ENCODE measurements at regions not wholly inside any gene's neighbourhood (a gene's known extent, or its start where the extent isn't known, plus 50 kb on each side); places are given as distances from the start of the nearest gene placed in this dataset.
"Not testable (repeated sequence)": the region's sequence is repeated elsewhere in the genome, so short reads cannot be mapped to it uniquely, and the experiment has no call there.

GRCh38 chr1:146409817-146410441, 181.1 kb upstream of the NOTCH2NLA start:
- H2AFZ ChIP-seq (replicated peaks; ENCODE audit: low read length, poor library complexity); POLR2A ChIA-PET (ENCODE audit: unreplicated experiment): not testable (repeated sequence)

GRCh38 chr1:146409116-146409801, 180.4 kb upstream of the NOTCH2NLA start:
- H3K9me1 ChIP-seq (ENCODE audit: insufficient read depth, low read length); BruUV-seq (replicated peaks); H2AK9ac ChIP-seq (replicated peaks; ENCODE audit: low read depth, low read length, poor library complexity); CTCF ChIA-PET; H3K36me3 ChIP-seq (ENCODE audit: control insufficient read depth, insufficient read depth, low read length); H3K56ac ChIP-seq (ENCODE audit: extremely low read depth, insufficient read depth, low read length); H3K27ac ChIP-seq (ENCODE audit: insufficient read depth, low read length); H2AFZ ChIP-seq (replicated peaks; ENCODE audit: low read length, poor library complexity); H4K91ac ChIP-seq (ENCODE audit: insufficient read depth, low read depth, low read length); H3K14ac ChIP-seq (replicated peaks; ENCODE audit: low read depth, low read length); H2BK15ac ChIP-seq (ENCODE audit: low read depth, low read length); H4K5ac ChIP-seq (ENCODE audit: low read depth, low read length); H2BK5ac ChIP-seq (ENCODE audit: low read depth, low read length, poor library complexity, severe bottlenecking); H2BK120ac ChIP-seq (ENCODE audit: low read depth, low read length); H3K4ac ChIP-seq (ENCODE audit: low read depth, low read length); H3K18ac ChIP-seq (ENCODE audit: low read depth, low read length); ATAC-seq (ENCODE audit: low read depth); H3K79me1 ChIP-seq (ENCODE audit: low read depth in 1 of 2, low read length in 2 of 2); POLR2A ChIA-PET (ENCODE audit: unreplicated experiment); H4K8ac ChIP-seq (ENCODE audit: low read depth in 2 of 2, low read length in 2 of 2); H3K4me2 ChIP-seq (ENCODE audit: low read depth, low read length); in situ Hi-C loops (cut with MboI; ENCODE audit: low sequenced_read_pairs); H2BK20ac ChIP-seq (ENCODE audit: low read depth, low read length); H3K4me3 ChIP-seq (ENCODE audit: insufficient read depth, low read depth, low read length); intact Hi-C loops (cut with micrococcal nuclease); dilution Hi-C loops (cut with HindIII; ENCODE audit: low sequenced_read_pairs, unreplicated experiment); H2AK5ac ChIP-seq (ENCODE audit: low read depth, low read length); H3K9ac ChIP-seq (ENCODE audit: low read depth, low read length); H3K27me3 ChIP-seq (ENCODE audit: control insufficient read depth, insufficient read depth, low read length); H3K9me3 ChIP-seq (ENCODE audit: control insufficient read depth, insufficient read depth, low read length); H3K23ac ChIP-seq (ENCODE audit: low read depth, low read length); H4K20me1 ChIP-seq (ENCODE audit: insufficient read depth, low read length); H3K4me1 ChIP-seq (ENCODE audit: control insufficient read depth, insufficient read depth, low read length): not testable (repeated sequence)
- peak; percentile 0 for DNase-seq
- WGBS, 2 experiments (ENCODE audit: extremely low coverage in 2 of 2, insufficient read length in 1 of 2), result no CpG with 5 or more reads among the region's 24 CpGs

More at GRCh38 chr1:146409817-146410441, 181.1 kb upstream of the NOTCH2NLA start:
- dilution Hi-C loops (cut with HindIII; ENCODE audit: low sequenced_read_pairs, unreplicated experiment); H3K56ac ChIP-seq (ENCODE audit: extremely low read depth, insufficient read depth, low read length); H2BK20ac ChIP-seq (ENCODE audit: low read depth, low read length); intact Hi-C loops (cut with micrococcal nuclease); H3K9me3 ChIP-seq (ENCODE audit: control insufficient read depth, insufficient read depth, low read length); H2BK15ac ChIP-seq (ENCODE audit: low read depth, low read length); CTCF ChIA-PET; H3K9me1 ChIP-seq (ENCODE audit: insufficient read depth, low read length); BruUV-seq (replicated peaks); H3K4me1 ChIP-seq (ENCODE audit: control insufficient read depth, insufficient read depth, low read length); H3K9ac ChIP-seq (ENCODE audit: low read depth, low read length); in situ Hi-C loops (cut with MboI; ENCODE audit: low sequenced_read_pairs); H2BK5ac ChIP-seq (ENCODE audit: low read depth, low read length, poor library complexity, severe bottlenecking); H3K4me2 ChIP-seq (ENCODE audit: low read depth, low read length); H4K91ac ChIP-seq (ENCODE audit: insufficient read depth, low read depth, low read length); H4K5ac ChIP-seq (ENCODE audit: low read depth, low read length); H3K79me1 ChIP-seq (ENCODE audit: low read depth in 1 of 2, low read length in 2 of 2); H3K14ac ChIP-seq (replicated peaks; ENCODE audit: low read depth, low read length); H2AK5ac ChIP-seq (ENCODE audit: low read depth, low read length); H2BK120ac ChIP-seq (ENCODE audit: low read depth, low read length); H3K4me3 ChIP-seq (ENCODE audit: insufficient read depth, low read depth, low read length); H2AK9ac ChIP-seq (replicated peaks; ENCODE audit: low read depth, low read length, poor library complexity); H3K36me3 ChIP-seq (ENCODE audit: control insufficient read depth, insufficient read depth, low read length); H4K8ac ChIP-seq (ENCODE audit: low read depth in 2 of 2, low read length in 2 of 2); H3K27ac ChIP-seq (ENCODE audit: insufficient read depth, low read length); H3K4ac ChIP-seq (ENCODE audit: low read depth, low read length); ATAC-seq (ENCODE audit: low read depth); H3K23ac ChIP-seq (ENCODE audit: low read depth, low read length); H3K18ac ChIP-seq (ENCODE audit: low read depth, low read length); H4K20me1 ChIP-seq (ENCODE audit: insufficient read depth, low read length); H3K27me3 ChIP-seq (ENCODE audit: control insufficient read depth, insufficient read depth, low read length): not testable (repeated sequence)
- peak; percentile 59; the same call in 1 of the 2 replicates for TF ChIP-seq POLR2A (IDR thresholded peaks at IDR 0.05; ENCODE audit: low read depth, low read length)
- DNase-seq, result peak; percentile 33
- no CpG with 5 or more reads among the region's 26 CpGs for WGBS, 2 experiments (ENCODE audit: extremely low coverage in 2 of 2, insufficient read length in 1 of 2)
